Neural crest cell (in vitro differentiated cells): ENCODE measurements at regions not wholly inside any gene's neighbourhood (a gene's known extent, or its start where the extent isn't known, plus 50 kb on each side); places are given as distances from the start of the nearest gene placed in this dataset.

Experiments used
- DNase-seq: peaks from one replicate; pipeline ENCODE4 v3.0.0; 2021; ENCODE audit warnings: low read depth, mixed read lengths, low spot score
- H3K27ac Mint-ChIP-seq: one replicate; pipeline ENCODE4 v1.8.0; 2021; ENCODE audit warnings: mild to moderate bottlenecking, mixed read lengths; ENCODE audit not compliant: unreplicated experiment
- H3K27me3 Mint-ChIP-seq: 2 replicates; pipeline ENCODE4 v1.8.0; 2021; ENCODE audit warnings: low read depth, mild to moderate bottlenecking, mixed read lengths
- H3K36me3 Mint-ChIP-seq: 2 replicates; pipeline ENCODE4 v1.8.0; 2021; ENCODE audit warnings: low read depth, mild to moderate bottlenecking, mixed read lengths
- H3K4me1 Mint-ChIP-seq: 2 replicates; pipeline ENCODE4 v1.8.0; 2021; ENCODE audit warnings: mixed read lengths
- H3K4me3 Mint-ChIP-seq: one replicate; pipeline ENCODE4 v1.8.0; 2021; ENCODE audit warnings: mild to moderate bottlenecking, mixed read lengths
- H3K9me3 Mint-ChIP-seq: 2 replicates; pipeline ENCODE4 v1.8.0; 2021; ENCODE audit warnings: mixed read lengths
- CTCF ChIP-seq: fragments of 200-600 bp; sonication (generic); conservative IDR thresholded peaks from 2 replicates; pipeline ENCODE4 v1.5.0; 2021; ENCODE audit warnings: antibody characterized with exemption, mild to moderate bottlenecking

GRCh38 chr11:27938011-27938410, 169.9 kb downstream of the KIF18A start:
- H3K9me3 Mint-ChIP-seq = peaks cover 8% of the 10 kb centered on the region
- H3K36me3 Mint-ChIP-seq = peaks cover 3% of the 10 kb centered on the region
- no peak for TF ChIP-seq CTCF
- no peaks in the 10 kb centered on the region for H3K27me3 Mint-ChIP-seq
- peaks cover under 1% of the 10 kb centered on the region for H3K4me1 Mint-ChIP-seq
- no peak overlapping the region for H3K4me3 Mint-ChIP-seq
- no peak for DNase-seq
- no peak overlapping the region for H3K27ac Mint-ChIP-seq

GRCh38 chr11:27934830-27935145, 173.2 kb downstream of the KIF18A start:
- peaks cover 8% of the 10 kb centered on the region for H3K9me3 Mint-ChIP-seq
- DNase-seq = no peak
- H3K4me1 Mint-ChIP-seq = peaks cover 8% of the 10 kb centered on the region
- no peak overlapping the region for H3K4me3 Mint-ChIP-seq
- peaks cover 3% of the 10 kb centered on the region for H3K36me3 Mint-ChIP-seq
- no peak overlapping the region for H3K27ac Mint-ChIP-seq
- H3K27me3 Mint-ChIP-seq = no peaks in the 10 kb centered on the region
- no peak for TF ChIP-seq CTCF

- no peak for DNase-seq
- TF ChIP-seq CTCF = no peak
- peaks cover 8% of the 10 kb centered on the region for H3K4me1 Mint-ChIP-seq
- no peak overlapping the region for H3K27ac Mint-ChIP-seq
- peaks cover 3% of the 10 kb centered on the region for H3K36me3 Mint-ChIP-seq
- peaks cover 8% of the 10 kb centered on the region for H3K9me3 Mint-ChIP-seq
- no peak overlapping the region for H3K4me3 Mint-ChIP-seq
- H3K27me3 Mint-ChIP-seq = no peaks in the 10 kb centered on the region
Measured at GRCh38 chr11:27933992-27934829, 173.7 kb downstream of the KIF18A start.

GRCh38 chr11:27931770-27932169, 176.2 kb downstream of the KIF18A start:
- H3K4me1 Mint-ChIP-seq = peaks cover 8% of the 10 kb centered on the region
- H3K9me3 Mint-ChIP-seq = no peaks in the 10 kb centered on the region
- no peak overlapping the region for H3K4me3 Mint-ChIP-seq
- no peak overlapping the region for H3K27ac Mint-ChIP-seq
- no peak for DNase-seq
- H3K27me3 Mint-ChIP-seq = no peaks in the 10 kb centered on the region
- TF ChIP-seq CTCF = no peak
- H3K36me3 Mint-ChIP-seq = no peaks in the 10 kb centered on the region

- H3K4me1 Mint-ChIP-seq = peaks cover 8% of the 10 kb centered on the region
- no peak for TF ChIP-seq CTCF
- no peak overlapping the region for H3K27ac Mint-ChIP-seq
- H3K27me3 Mint-ChIP-seq = no peaks in the 10 kb centered on the region
- DNase-seq = no peak
- H3K36me3 Mint-ChIP-seq = no peaks in the 10 kb centered on the region
- no peaks in the 10 kb centered on the region for H3K9me3 Mint-ChIP-seq
- H3K4me3 Mint-ChIP-seq = no peak overlapping the region
Measured at GRCh38 chr11:27930946-27931345, 177.0 kb downstream of the KIF18A start.
